ENCODE measurements at regions not wholly inside any gene's neighbourhood (a gene's known extent, or its start where the extent isn't known, plus 50 kb on each side); places are given as distances from the start of the nearest gene placed in this dataset.

- TF ChIP-seq, protein P1, sequence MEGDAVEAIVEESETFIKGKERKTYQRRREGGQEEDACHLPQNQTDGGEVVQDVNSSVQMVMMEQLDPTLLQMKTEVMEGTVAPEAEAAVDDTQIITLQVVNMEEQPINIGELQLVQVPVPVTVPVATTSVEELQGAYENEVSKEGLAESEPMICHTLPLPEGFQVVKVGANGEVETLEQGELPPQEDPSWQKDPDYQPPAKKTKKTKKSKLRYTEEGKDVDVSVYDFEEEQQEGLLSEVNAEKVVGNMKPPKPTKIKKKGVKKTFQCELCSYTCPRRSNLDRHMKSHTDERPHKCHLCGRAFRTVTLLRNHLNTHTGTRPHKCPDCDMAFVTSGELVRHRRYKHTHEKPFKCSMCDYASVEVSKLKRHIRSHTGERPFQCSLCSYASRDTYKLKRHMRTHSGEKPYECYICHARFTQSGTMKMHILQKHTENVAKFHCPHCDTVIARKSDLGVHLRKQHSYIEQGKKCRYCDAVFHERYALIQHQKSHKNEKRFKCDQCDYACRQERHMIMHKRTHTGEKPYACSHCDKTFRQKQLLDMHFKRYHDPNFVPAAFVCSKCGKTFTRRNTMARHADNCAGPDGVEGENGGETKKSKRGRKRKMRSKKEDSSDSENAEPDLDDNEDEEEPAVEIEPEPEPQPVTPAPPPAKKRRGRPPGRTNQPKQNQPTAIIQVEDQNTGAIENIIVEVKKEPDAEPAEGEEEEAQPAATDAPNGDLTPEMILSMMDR (IDR thresholded peaks at IDR 0.05; ENCODE audit: extremely low read depth in 1 of 2, insufficient read depth in 1 of 2, low read depth in 1 of 2, low read length in 2 of 2), result no peak
- TF ChIP-seq GATA2 (IDR thresholded peaks at IDR 0.05; ENCODE audit: insufficient read depth, insufficient read length, low read depth, low read length) (no peak), POLR2A (IDR thresholded peaks at IDR 0.05; ENCODE audit: low read depth, low read length) (no peak), POLR2AphosphoS5 (IDR thresholded peaks at IDR 0.05; ENCODE audit: insufficient read depth, low read depth, low read length) (no peak), MYC (IDR thresholded peaks at IDR 0.05; ENCODE audit: low read depth, low read length) (no peak), JUN (IDR thresholded peaks at IDR 0.05; ENCODE audit: borderline replicate concordance, insufficient read depth, insufficient read length, low read depth) (no peak)
These were observed 895.1 kb downstream of the CDH9 start for GRCh38 chr5:26143259-26143658.
